CD4-positive, alpha-beta T cell treated with Interleukin-15 for 4 hours (primary cell): ENCODE measurements at regions not wholly inside any gene's neighbourhood (a gene's known extent, or its start where the extent isn't known, plus 50 kb on each side); places are given as distances from the start of the nearest gene placed in this dataset.
"Not testable (repeated sequence)": the region's sequence is repeated elsewhere in the genome, so short reads cannot be mapped to it uniquely, and the experiment has no call there.

Experiments
- DNase-seq: peaks from one replicate; pipeline ENCODE4 v3.0.0-alpha.2; 2020; ENCODE audit warnings: low spot score

GRCh38 chr5:36526537-36526936, 79.9 kb upstream of the SLC1A3 start:
- DNase-seq = no peak

GRCh38 chr5:36528588-36528987, 77.8 kb upstream of the SLC1A3 start:
- DNase-seq = no peak

GRCh38 chr5:36529142-36529541, 77.3 kb upstream of the SLC1A3 start:
- no peak for DNase-seq

- DNase-seq = no peak
Observed at GRCh38 chr5:36530215-36530614, 76.2 kb upstream of the SLC1A3 start.

- no peak for DNase-seq
Observed at GRCh38 chr5:36531401-36531800, 75.0 kb upstream of the SLC1A3 start.

- no peak for DNase-seq
Observed at GRCh38 chr5:36535378-36535777, 71.0 kb upstream of the SLC1A3 start.

GRCh38 chr5:36535859-36536615, 70.4 kb upstream of the SLC1A3 start:
- DNase-seq = no peak

- no peak for DNase-seq
Observed at GRCh38 chr5:36536616-36537005, 69.8 kb upstream of the SLC1A3 start.

- no peak for DNase-seq
Observed at GRCh38 chr5:36537724-36538123, 68.7 kb upstream of the SLC1A3 start.

- no peak for DNase-seq
Observed at GRCh38 chr5:36552651-36553393, 53.6 kb upstream of the SLC1A3 start.

GRCh38 chr5:36555035-36555434, 51.4 kb upstream of the SLC1A3 start:
- not testable (repeated sequence) for DNase-seq
